HK-2 (cell line): ENCODE measurements at regions not wholly inside any gene's neighbourhood (a gene's known extent, or its start where the extent isn't known, plus 50 kb on each side); places are given as distances from the start of the nearest gene placed in this dataset.

ENCODE experiments used
- DNase-seq: peaks from one replicate; pipeline ENCODE4 v3.0.0-alpha.2; 2018; ENCODE audit not compliant: unreplicated experiment

DNA sequence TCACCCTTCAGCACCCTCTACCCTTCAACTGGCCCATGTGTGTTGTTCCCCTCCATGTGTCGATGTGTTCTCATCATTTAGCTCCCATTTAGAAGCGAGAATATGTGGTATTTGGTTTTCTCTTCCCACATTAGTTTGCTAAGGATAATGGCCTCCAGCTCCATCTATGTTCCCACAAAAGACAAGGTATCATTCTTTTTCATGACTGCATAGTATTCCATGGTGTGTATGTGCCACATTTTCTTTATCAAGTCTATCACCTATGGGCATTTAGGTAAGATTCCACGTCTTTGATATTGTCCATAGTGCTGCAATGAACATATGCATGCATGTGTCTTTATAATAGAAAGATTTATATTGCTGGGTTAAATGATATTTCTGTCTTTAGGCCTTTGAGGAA lies 325.1 kb upstream of the ADAMTS16 start:
- DNase-seq: no peak

- no peak for DNase-seq
Observed at GRCh38 chr5:4817767-4818166, 322.4 kb upstream of the ADAMTS16 start.

- DNase-seq: no peak
Observed at GRCh38 chr5:4831325-4831724, 308.8 kb upstream of the ADAMTS16 start.

DNA sequence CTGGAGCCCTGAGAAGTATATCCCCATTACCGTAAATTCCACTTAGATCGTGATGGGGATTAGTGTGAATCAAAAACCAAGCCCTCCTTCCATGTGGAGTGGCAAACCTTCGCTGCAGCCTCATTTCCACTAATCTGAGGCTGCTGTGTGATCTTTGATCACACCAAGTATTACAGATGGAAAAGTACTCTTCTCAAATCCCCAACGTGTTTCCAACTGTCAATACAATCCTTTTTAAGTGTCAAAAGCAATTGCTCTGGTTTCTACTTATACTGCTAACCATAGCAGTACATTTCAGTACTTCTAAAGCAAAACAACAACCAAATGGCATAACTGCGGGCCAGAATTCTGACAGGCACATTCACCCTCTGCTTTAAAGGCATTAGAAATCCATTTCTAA lies 307.7 kb upstream of the ADAMTS16 start:
- no peak for DNase-seq

GRCh38 chr5:4833104-4833738 lies 306.9 kb upstream of the ADAMTS16 start:
- no peak for DNase-seq

DNA sequence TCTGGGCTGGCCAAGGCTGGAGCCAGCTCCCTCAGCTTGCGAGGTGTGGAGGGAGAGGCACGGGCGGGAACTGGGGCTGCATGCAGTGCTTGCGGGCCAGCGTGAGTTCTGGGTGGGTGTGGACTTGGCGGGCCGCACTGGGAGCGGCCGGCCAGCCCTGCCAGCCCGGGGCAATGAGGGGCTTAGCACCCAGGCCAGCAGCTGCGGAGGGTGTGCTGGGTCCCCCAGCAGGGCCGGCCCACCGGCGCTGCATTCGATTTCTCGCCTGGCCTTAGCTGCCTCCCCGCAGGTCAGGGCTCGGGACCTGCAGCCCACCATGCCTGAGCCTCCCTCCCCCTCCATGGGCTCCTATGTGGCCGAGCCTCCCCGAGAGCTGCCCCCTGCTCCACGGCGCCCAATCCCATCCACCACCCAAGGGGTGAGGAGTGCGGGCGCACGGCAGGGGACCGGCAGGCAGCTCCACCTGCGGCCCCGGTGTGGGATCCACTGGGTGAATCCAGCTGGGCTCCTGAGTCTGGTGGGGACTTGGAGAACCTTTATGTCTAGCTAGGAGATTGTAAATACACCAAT lies 302.6 kb upstream of the ADAMTS16 start:
- no peak for DNase-seq

DNA sequence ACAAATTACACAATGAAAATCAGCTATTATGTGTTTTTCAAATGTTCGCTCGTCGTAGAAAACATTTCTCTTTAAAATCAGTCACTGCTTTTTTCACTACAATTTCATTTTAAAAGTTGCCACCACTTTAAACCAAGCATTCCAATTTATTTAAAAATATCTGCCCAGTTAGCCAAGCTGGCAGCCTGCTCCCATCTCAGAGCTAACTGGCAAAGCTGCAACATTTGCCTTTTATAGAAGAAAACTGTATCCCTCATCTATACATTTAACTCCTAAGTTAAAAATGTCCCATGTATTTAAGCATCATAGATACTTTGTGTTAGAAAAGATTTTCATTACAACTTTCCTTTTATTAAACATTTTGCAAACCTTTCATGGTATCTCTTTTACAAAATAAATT lies 294.9 kb upstream of the ADAMTS16 start:
- DNase-seq: no peak

DNA sequence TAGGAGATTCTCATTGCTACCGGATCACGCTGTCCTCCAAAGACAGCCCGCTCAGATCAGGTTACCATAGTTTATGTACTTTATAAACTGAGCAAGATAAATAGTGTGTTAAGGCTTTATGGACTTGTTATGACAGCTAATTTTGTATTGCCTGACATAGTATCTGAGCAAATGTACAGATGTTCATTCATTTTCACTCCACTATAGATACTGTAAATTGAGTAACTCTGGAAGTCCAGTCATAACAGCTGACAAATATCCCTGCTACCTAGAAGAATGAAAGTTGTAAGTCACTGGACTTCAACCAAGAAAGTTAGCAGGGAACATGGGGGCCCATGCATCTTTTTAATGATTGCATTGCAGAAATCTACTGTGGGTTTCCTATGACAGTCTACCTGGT lies 292.4 kb upstream of the ADAMTS16 start:
- DNase-seq: no peak

DNA sequence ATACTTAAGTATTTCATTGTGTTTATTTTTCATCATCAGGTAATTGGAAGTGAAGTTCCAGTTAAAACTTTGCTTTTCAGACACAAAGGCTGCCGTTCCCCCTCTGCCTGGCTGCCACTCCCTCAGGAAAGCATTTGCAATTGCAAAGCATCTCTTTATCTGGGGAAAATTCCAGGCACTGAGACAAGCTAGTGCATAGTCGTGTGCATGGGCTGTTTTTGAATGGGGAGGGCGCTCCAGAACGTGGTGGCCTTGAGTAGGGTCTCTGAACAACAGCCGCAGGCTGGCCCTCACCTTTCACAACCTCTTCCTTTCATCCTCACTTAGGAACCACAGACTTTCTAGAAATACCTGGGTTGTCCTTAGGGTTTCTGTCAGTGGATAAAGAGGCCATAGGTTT lies 285.1 kb upstream of the ADAMTS16 start:
- no peak for DNase-seq

DNA sequence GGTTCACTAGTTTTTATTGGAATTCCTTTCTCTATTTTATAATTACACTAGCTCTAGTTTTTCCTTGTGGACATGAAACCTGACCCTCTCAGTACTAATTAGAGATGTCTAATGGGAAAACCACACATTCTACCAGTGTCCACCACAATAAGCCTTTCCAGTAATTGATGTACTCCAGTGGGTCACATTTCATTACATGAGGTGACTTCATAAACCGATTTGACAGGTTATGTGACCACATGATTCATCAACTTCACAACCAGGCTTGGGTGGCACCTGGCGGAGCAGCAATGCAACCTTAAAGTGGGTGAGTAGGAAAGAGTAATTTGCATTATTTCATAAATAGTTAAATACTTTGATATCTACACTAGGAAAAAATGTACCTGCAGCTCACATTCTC lies 284.2 kb upstream of the ADAMTS16 start:
- no peak for DNase-seq

DNA sequence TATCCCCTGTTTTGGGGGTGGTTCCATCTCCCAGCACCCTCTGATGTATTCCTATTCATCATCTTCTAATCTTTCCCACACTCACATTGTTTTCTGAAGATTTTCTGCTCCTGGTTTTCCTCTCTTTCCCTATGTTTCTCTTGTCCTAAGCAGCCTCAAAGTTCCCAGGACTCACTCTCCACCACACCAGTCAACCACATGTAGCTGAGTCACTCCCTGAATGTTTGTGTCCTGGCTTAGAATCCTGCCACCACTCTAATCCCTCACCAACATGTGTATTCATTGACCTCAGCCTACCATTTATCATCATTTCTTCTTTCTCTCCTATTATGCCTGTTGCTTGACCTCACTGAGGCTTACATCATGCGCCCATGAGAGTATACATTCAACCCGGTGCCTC lies 282.4 kb upstream of the ADAMTS16 start:
- no peak for DNase-seq

DNA sequence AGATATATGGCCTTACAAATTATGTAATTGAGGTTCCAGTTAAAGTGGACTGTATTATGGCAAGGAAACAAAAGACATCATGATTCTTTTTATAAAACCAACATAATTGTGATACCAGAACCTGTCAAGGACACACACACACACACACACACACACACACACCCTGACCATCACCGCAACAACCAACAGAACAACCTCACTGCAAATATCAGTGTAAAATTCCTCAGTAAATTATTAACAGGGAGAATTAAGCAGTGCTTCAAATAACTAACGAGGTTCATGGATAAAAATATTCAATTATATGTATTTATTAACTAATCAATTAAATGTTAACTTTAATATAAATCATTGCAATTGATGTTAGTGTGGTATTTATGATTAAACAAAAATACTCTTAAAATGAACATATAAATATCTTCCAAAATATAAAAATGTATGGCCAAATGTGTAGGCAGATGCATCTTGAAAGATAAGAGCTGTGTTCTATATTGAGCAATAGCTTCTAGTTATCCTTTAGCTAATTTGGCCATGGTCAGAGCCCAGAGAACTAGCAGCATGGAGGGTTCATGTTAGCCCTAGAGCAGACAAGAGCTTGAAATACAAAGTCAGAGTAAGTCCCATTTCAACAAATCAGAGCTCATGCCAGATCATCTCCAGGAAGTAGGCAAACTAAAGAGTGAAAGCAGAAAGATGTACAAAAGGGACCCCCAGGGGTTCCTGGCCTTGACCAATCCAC lies 280.5 kb upstream of the ADAMTS16 start:
- no peak for DNase-seq

DNA sequence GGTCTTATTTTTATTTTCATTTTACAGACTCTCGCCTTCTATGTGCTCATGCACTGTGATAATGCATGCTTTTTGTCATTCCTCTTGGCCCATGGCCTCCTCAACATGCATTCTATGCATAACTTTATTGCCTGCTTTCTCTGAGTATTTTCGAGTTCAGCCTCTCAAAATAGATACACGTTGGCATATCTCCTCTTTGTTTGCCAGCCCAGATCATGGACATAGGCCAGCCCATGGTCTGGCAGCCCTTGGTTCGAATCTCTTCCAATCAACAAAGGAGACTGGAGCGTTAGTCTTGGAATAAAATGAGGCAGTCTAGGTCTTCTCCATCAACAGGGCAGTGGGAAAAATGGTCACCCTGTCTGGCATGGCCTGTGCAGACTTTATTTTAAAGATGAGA lies 279.5 kb upstream of the ADAMTS16 start:
- DNase-seq: no peak

DNA sequence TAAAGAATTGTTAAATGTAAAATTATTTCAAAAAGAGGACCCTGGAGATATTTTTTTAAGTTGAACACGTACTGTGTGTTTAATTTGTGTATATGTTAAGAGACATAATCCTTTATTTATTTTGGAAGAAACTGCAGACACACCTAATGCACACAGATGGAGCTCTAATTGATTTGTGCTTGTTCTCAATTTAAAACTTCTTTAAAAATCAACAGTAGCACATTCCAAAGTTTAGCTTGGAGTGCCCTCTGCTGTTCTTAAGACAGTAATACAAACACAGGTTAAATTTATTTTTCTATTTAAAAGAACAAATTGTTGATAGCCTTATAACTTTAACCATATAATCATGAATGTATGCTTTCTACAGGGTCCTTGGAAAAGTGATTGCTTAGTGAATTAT lies 277.6 kb upstream of the ADAMTS16 start:
- no peak for DNase-seq

- DNase-seq: no peak
Observed at GRCh38 chr5:4866131-4866659, 273.9 kb upstream of the ADAMTS16 start.

- no peak for DNase-seq
Observed at GRCh38 chr5:4866817-4867216, 273.3 kb upstream of the ADAMTS16 start.

- peak; percentile 63 for DNase-seq
Observed at GRCh38 chr5:4868140-4868735, 271.9 kb upstream of the ADAMTS16 start.

GRCh38 chr5:4873652-4874051 lies 266.5 kb upstream of the ADAMTS16 start:
- DNase-seq: no peak

DNA sequence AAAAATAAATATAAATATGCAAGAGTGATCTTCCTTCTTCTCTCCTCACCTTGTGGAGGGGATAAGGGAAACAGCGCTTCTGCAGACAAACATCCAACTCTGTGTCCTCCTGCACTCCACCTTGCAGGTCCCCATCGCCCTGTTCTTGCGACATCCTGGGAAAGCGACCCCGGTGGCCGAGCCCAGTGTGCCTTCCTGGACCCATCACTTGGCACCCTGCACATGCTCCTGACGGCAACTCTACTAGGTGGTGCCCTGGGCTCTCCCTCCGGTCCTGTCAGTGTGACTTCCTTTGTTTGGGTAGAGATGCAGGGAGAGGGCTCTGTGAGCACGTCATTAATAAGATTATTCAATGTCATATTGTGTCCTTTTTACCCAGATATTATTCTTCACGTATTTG lies 266.0 kb upstream of the ADAMTS16 start:
- DNase-seq: no peak

- no peak for DNase-seq
Observed at GRCh38 chr5:4875942-4876341, 264.2 kb upstream of the ADAMTS16 start.

- DNase-seq: no peak
Observed at GRCh38 chr5:4876804-4877203, 263.3 kb upstream of the ADAMTS16 start.

GRCh38 chr5:4877579-4877978 lies 262.6 kb upstream of the ADAMTS16 start:
- no peak for DNase-seq

DNA sequence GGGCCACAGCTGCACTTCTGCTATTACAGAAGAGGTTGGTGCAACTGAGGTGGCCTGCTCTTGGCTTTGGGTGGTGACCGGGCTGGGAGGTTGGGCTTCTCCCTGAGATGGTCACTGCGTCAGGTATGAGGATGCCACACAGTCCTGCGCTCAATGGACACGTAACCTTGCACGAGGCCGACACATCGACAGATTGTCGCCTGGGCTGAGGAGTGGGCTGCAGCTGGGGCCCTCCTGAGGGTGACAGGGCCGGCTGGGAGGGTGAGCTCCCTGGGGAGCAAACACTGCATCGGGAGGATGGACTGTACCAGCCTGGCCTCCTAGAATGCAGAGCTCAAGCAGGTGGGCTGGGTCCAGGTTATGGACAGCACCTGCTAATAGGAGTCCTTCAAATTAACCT lies 261.1 kb upstream of the ADAMTS16 start:
- no peak for DNase-seq
